ENCODE measurements at regions not wholly inside any gene's neighbourhood (a gene's known extent, or its start where the extent isn't known, plus 50 kb on each side); places are given as distances from the start of the nearest gene placed in this dataset.

GRCh38 chr14:36028218-36028617 is 148.3 kb downstream of the PTCSC3 start:
- peak in 1 of 2 experiments; percentile 5 for DNase-seq

DNA sequence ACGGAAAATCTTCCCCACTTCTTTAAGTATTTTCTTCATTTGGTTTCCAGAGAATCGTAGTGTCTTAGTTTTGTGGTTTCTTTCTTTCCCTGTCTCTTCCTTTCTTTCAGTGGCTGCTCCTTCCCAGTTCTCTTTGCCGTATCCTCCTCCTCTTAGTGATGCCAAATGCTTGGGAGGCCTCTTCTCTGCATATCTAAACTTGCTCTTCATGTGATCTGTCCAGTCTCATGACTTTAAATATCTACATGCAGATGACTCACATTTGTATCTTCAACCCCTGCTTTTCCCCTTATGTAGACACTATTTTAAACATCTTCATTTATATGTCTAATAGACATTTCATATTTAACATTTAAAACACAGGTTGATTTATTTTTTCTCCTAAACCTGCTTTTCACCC is 149.2 kb downstream of the PTCSC3 start:
- no peak for DNase-seq

GRCh38 chr14:36022765-36023410 is 153.6 kb downstream of the PTCSC3 start:
- peak in 1 of 2 experiments; percentile 31 for DNase-seq

- DNase-seq = no peak
These were observed 154.8 kb downstream of the PTCSC3 start for GRCh38 chr14:36021591-36022320.

- DNase-seq = peak in 1 of 2 experiments; percentile 20
These were observed 155.5 kb downstream of the PTCSC3 start for GRCh38 chr14:36021030-36021422.

DNA sequence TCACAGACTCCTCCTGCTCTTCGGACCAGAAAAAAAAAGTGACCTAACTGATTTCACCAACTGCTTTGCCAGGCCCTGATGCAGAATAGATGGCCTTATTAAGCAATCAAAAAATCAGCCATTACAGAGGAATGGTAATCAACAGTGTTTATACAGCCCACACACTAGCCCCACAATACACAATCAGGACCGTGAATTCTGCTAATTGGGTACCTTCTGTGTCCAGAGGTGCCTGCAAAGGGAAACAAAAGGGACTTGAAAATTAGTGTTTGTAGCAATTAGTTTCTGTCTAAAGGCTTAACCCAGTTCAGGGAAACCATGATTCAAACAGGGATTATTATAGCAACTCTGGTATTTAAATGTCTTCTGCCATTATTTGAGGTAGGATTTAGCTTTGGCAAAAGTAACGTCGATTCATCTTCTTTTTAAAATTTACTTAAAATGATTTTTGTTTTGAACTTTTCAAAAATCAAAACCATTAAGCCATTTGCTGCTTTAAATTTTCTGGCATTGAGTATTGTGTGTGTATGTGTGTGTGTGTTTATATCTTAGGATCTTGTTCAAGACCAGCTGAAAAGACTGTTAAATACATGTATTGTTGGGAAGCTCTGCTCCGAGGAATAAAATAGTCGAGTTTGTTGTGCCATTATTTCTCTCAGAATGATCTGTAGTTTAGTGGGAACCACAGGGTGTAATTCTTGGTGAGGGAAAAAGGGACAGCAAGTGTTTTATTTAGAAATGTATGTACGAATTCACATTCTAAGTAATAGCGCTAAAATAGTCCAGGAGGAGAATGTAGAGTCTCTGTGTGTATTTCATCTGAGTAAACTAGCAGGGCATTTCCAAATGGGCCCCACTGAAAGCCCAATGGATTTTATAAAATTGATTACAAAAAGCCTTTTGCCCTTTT is 156.1 kb downstream of the PTCSC3 start:
- peak; percentile 70 to 92 for DNase-seq

DNA sequence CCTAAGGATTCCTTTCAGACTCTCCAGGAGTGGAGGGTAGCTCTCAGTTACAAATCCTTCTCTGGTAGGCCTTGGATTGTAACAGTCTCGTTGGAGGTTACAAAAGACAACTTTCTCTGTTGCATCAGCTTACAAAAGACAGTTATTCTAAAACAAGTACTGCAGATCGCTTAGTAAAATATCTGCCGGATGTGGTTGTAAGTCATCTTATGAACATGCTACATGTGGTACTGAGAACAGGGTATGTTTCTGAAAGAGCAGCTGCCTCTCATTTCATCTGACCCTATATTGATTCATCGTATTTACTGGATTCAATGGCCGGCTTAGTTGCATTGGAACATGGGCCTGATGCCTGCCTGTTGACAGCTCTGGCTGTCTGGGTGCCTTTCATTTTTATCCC is 157.4 kb downstream of the PTCSC3 start:
- DNase-seq = peak in 1 of 2 experiments; percentile 12

- no peak for DNase-seq
These were observed 162.3 kb downstream of the PTCSC3 start for GRCh38 chr14:36014236-36014635.

DNA sequence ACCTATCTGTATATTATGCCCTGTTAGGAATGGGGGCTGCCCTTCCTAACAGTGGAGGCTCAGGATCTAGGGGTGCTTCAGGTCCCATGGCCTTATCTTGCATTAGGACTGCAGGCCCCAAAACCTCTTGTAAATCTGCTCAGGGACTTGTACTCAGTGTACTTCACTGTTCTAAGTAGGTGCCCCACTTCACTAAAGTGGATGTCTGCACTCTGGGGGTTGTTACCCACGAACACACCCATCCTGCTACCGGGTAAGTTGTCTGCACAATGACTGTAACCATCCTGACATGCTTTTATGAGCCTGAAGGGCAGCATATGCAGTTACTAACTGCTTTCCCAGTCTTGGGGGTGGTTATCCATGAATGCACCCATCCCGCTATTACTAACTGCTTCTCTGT is 163.0 kb downstream of the PTCSC3 start:
- no peak for DNase-seq

DNA sequence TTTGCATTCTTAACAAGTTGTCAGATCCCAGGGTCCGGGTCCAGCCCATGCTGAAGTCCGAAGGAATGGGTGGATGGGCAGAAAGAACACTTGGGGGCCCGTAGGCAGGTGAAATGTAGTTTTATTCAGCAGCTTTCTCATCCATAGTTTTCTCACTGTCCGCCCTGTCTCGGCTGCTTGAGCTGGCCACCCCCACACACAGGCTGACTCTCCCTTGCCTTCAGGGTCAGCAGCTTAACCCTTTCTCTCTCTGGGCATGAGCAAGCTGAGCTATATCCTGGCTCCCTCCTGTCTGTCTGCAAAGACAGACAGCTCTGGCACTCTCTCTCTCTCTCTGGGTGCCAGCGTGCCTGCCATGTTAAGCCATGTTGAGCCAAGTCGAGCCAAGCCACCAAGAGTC is 163.9 kb downstream of the PTCSC3 start:
- DNase-seq = no peak

DNA sequence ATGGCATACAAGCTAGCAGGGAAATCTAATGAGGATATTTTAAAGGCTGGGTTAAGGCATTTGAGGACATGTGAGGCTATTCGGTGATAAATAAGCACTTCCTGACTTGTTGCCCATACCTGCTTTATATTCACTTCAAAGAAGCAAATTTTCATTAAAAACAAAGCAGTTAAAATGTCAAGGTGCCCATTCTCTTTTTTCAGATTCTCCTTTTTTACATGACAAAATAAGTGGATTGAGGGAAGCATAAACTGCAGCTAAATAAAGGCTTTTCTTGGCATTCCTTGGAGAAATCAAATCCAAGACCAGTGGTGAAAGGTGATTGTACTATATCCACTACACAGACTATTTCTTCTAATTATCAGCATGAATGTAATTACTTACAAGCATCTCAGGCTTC is 166.9 kb downstream of the PTCSC3 start:
- no peak for DNase-seq

DNA sequence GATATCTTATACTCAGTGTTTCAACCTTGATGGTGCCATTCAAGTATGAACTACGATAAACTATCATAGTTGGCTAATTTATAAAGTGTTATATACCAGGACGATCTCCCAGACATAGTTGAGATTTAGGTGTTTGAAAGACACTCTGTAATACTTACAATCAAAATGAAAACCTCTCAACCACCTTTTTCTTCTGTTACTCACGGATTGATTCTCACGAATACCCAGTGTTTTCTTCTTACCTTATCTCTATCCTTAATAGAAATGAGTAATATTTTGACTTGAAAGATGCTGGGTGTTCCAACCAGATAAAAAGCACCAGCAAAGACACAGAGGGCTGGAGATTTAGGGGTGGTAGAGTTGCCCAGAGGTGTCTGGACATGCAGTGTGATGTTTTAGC is 169.9 kb downstream of the PTCSC3 start:
- DNase-seq = no peak

DNA sequence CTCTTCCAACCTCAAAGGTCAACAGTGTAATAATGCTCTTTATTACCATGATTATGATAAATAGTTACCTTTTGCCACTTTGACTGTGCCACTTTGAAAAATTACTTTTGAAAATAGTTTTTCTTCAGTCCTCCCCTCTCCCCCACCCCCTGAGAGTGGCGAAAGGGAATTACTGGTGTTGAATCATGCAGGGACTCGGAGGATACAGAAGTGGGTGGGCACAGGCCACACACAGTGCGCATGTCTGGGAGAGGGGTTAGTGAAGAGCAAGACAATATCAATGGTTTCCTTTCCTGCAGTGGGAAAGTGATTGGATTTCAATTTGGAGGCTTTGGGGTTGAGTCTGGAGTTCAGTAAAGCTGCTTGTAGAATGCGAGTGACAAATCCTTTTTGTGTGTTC is 170.9 kb downstream of the PTCSC3 start:
- no peak for DNase-seq

GRCh38 chr14:36001936-36002335 is 174.6 kb downstream of the PTCSC3 start:
- DNase-seq = no peak

- DNase-seq = peak in 1 of 2 experiments; percentile 12
These were observed 173.2 kb downstream of the BRMS1L start for GRCh38 chr14:35999294-35999693.

GRCh38 chr14:35998303-35998702 is 172.2 kb downstream of the BRMS1L start:
- no peak for DNase-seq

- DNase-seq = no peak
These were observed 167.5 kb downstream of the BRMS1L start for GRCh38 chr14:35993684-35993960.

- no peak for DNase-seq
These were observed 166.9 kb downstream of the BRMS1L start for GRCh38 chr14:35992816-35993683.

DNA sequence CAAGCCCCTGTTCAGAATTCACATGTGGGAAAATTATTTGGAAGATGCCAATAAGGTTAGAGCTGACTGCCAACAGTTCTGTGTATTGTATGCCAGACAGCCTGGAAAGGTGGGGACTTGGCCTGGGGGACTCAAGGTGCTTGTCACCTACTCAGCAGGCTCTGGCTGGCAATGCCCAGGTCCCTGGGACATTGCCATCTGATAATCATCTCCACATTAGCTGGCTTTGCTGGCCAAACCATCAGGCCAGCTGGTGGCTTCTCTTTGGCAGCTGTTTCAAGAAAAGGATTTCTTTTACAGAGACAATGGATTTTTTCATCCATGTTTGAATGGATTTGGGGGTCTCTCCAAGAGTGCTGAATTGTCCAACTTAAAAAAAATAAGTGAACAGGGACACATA is 165.2 kb downstream of the BRMS1L start:
- DNase-seq = peak in 1 of 2 experiments; percentile 50

- no peak for DNase-seq
These were observed 163.6 kb downstream of the BRMS1L start for GRCh38 chr14:35989736-35990135.

- DNase-seq = no peak
These were observed 163.0 kb downstream of the BRMS1L start for GRCh38 chr14:35988972-35989690.

DNA sequence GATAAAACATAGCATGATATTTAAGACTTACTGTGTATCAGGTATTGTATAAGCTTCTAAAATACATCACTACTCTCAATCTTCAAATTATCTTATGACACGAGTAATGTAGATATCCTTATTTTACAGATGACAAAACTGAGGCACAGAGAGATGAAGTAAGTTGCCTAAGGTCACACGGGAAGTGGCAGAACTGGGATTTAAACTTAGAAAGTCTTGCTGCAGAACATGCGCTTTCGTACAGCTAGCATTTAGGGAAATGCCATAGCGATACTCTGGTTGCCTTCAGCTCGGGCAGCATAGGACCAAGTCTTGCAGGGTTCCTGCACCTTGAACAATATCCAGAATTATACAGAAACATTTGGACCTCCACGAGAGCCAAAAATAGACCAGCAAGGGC is 162.4 kb downstream of the BRMS1L start:
- no peak for DNase-seq
